ENCODE measurements at regions not wholly inside any gene's neighbourhood (a gene's known extent, or its start where the extent isn't known, plus 50 kb on each side); places are given as distances from the start of the nearest gene placed in this dataset.

DNA sequence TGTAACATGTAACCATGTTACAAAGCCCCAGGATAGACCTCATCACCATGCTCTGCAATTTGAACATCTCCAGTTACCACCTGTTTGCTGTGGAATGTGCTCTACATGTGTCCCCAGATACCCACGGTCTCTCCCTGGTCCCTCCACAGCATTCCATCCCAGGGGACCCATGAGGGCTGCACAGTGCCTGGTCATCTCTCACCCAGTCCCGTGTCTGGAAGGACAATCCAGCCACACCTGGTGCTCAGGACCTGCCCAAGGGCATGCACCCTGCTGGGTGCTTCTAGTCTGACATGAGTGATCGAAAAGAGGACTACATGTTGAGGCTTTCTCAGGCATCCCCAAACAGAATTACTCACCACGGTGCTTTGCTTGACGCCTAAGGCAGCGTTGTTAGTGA is 119.6 kb upstream of the ATP10A start:
- TF ChIP-seq, protein P1, sequence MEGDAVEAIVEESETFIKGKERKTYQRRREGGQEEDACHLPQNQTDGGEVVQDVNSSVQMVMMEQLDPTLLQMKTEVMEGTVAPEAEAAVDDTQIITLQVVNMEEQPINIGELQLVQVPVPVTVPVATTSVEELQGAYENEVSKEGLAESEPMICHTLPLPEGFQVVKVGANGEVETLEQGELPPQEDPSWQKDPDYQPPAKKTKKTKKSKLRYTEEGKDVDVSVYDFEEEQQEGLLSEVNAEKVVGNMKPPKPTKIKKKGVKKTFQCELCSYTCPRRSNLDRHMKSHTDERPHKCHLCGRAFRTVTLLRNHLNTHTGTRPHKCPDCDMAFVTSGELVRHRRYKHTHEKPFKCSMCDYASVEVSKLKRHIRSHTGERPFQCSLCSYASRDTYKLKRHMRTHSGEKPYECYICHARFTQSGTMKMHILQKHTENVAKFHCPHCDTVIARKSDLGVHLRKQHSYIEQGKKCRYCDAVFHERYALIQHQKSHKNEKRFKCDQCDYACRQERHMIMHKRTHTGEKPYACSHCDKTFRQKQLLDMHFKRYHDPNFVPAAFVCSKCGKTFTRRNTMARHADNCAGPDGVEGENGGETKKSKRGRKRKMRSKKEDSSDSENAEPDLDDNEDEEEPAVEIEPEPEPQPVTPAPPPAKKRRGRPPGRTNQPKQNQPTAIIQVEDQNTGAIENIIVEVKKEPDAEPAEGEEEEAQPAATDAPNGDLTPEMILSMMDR (IDR thresholded peaks at IDR 0.05; ENCODE audit: insufficient read depth, low read depth, low read length) = no peak
- H3K4me3 ChIP-seq (ENCODE audit: low read depth, low read length) = no peak overlapping the region
- no peak for DNase-seq (ENCODE audit: low read depth)

DNA sequence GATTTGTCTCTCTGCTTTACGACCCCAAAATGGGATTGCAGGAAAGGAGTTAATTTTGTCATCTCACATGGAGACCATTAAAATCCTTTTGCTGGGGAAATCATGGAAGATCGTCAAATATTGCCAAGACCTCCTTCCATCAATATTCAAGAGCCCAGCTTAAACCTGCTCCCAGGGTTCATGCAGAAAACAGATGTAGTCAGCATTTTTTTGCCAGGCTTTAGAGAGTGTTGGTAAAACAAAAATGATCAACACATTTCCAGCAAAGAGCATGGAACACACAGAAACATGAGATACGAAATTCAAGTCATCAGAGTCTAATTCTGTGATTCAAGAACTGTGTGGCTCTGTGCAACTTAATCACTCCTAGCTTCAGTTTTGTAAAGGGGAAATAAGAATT is 118.0 kb upstream of the ATP10A start:
- TF ChIP-seq, protein P1 (IDR thresholded peaks at IDR 0.05; ENCODE audit: insufficient read depth, low read depth, low read length) = no peak
- no peak for DNase-seq (ENCODE audit: low read depth)
- no peak overlapping the region for H3K4me3 ChIP-seq (ENCODE audit: low read depth, low read length)

DNA sequence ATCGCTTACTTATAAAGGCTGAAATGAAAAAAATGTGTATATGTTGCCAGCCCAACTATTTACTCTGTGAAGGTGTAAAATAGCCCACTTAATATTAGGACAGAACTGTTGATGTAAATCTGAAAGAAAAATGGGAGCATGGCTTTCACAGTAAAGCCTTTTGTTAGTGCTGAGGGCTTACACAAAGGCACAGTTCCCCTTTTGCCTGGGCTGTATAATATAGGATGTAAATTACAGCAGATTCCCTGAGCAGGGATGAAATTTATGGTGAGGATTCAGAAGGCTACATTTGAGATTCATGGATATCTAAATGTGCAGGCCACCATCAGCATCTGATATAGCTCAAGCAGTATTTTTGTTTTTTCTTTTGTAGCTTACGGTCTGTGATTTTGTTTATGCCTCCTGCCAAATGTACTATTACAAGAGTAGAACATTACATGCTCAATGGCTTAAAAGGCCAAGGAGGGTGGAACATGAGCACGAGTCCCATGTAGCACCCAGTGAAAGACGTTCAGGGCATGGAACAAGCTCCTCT is 109.1 kb upstream of the ATP10A start:
- H3K4me3 ChIP-seq (ENCODE audit: low read depth, low read length) = no peak overlapping the region
- no peak for DNase-seq (ENCODE audit: low read depth)
- TF ChIP-seq, protein P1 (IDR thresholded peaks at IDR 0.05; ENCODE audit: insufficient read depth, low read depth, low read length) = no peak

DNA sequence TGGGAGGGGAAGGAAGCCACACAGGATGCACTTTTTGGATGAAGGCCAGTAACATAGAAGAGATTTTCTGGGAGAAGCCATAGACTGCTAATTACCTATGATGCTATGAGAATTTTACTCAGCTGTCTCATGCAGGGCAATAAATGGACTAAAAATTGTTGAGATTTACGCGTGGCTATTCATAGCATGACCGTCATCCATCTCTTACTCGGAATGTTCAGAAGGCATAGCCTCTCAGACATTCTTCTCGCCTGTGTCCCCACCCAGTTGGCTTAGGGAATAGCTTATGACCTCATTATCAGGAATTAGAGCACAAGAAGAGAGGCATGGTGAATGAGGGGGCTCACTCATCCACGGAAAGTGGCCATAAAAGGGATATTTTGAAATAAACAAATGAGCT is 107.9 kb upstream of the ATP10A start:
- TF ChIP-seq, protein P1 (IDR thresholded peaks at IDR 0.05; ENCODE audit: insufficient read depth, low read depth, low read length) = no peak
- no peak overlapping the region for H3K4me3 ChIP-seq (ENCODE audit: low read depth, low read length)
- no peak for DNase-seq (ENCODE audit: low read depth)

DNA sequence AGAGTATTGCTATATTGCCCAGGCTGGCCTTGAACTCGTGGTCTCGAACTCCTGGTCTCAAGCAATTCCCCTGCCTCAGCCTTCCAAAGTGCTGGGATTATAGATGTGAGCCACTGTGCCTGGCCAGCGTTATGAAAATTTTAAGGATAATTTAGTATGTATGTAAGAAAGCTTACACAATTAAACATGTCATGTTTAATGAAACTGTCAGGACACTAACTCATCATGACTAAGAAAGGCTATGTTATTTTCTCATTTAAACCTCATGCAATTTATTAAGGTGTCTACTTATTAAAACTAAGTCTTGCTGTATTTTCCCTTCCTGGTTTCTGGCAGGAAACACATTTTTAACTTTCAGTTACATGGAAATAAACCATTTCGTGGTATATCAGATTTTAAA is 106.8 kb upstream of the ATP10A start:
- no peak overlapping the region for H3K4me3 ChIP-seq (ENCODE audit: low read depth, low read length)
- TF ChIP-seq, protein P1 (IDR thresholded peaks at IDR 0.05; ENCODE audit: insufficient read depth, low read depth, low read length) = no peak
- DNase-seq (ENCODE audit: low read depth) = no peak

DNA sequence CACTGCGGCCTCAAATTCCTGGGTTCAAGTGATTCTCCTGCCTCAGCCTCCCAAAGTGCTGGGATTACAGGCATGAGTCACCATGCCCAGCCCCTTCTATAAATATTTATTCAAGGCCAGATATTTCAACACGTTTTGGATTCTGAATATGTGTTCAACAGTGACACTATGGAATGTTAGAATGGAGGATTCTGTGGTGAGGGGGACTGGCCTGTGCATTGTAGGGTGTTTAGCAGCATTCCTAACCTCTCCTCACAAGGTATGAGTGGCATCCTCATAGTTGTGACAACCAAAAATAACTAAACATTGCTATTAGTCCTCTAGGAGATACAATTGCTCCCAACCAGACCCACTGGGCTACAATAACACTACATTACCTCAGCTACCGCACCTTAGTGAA is 104.0 kb upstream of the ATP10A start:
- no peak for DNase-seq (ENCODE audit: low read depth)
- H3K4me3 ChIP-seq (ENCODE audit: low read depth, low read length) = no peak overlapping the region
- TF ChIP-seq, protein P1 (IDR thresholded peaks at IDR 0.05; ENCODE audit: insufficient read depth, low read depth, low read length) = no peak

DNA sequence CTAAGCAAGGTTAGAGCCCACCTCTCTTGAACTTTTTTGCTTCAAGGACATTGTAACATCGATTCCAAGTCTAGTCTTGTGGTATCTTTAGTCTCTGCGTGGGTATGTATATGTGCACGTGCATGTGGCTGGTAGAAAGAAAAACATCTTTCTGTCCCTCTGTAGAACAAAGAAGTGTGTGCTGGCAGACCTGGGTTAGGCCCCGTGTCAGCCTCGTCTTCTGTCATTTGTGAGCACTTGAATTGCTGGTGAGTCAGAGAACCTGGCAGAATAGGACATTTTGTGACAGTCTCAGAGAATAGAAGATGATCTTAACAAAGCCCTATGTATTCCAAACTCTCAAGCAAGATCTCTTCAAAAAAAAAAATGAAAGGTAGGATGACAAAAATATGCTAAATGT is 102.2 kb upstream of the ATP10A start:
- TF ChIP-seq, protein P1 (IDR thresholded peaks at IDR 0.05; ENCODE audit: insufficient read depth, low read depth, low read length) = no peak
- no peak for DNase-seq (ENCODE audit: low read depth)
- H3K4me3 ChIP-seq (ENCODE audit: low read depth, low read length) = no peak overlapping the region

Measured in fibroblast of villous mesenchyme (primary cell).